Osteocyte (in vitro differentiated cells): ENCODE measurements at regions not wholly inside any gene's neighbourhood (a gene's known extent, or its start where the extent isn't known, plus 50 kb on each side); places are given as distances from the start of the nearest gene placed in this dataset.
"Not testable (repeated sequence)": the region's sequence is repeated elsewhere in the genome, so short reads cannot be mapped to it uniquely, and the experiment has no call there.

Experiments used
- DNase-seq: peaks from one replicate; pipeline ENCODE4 v3.0.0; 2021; ENCODE audit warnings: mixed read lengths; ENCODE audit not compliant: unreplicated experiment; ENCODE audit errors: extremely low spot score
- H3K27ac Mint-ChIP-seq: one replicate; pipeline ENCODE4 v1.8.0; 2021; ENCODE audit warnings: mild to moderate bottlenecking, mixed read lengths; ENCODE audit not compliant: unreplicated experiment
- H3K27me3 Mint-ChIP-seq: one replicate; pipeline ENCODE4 v1.8.0; 2021; ENCODE audit warnings: mixed read lengths; ENCODE audit not compliant: unreplicated experiment
- H3K36me3 Mint-ChIP-seq: one replicate; pipeline ENCODE4 v1.8.0; 2021; ENCODE audit warnings: mixed read lengths; ENCODE audit not compliant: unreplicated experiment
- H3K4me1 Mint-ChIP-seq: one replicate; pipeline ENCODE4 v1.8.0; 2021; ENCODE audit warnings: mixed read lengths; ENCODE audit not compliant: unreplicated experiment
- H3K4me3 Mint-ChIP-seq: one replicate; pipeline ENCODE4 v1.8.0; 2021; ENCODE audit warnings: mild to moderate bottlenecking, moderate library complexity, mixed read lengths; ENCODE audit not compliant: unreplicated experiment
- H3K9me3 Mint-ChIP-seq: one replicate; pipeline ENCODE4 v1.8.0; 2021; ENCODE audit warnings: mixed read lengths; ENCODE audit not compliant: unreplicated experiment
- TF ChIP-seq, protein P1 (sequence below): fragments of 200-600 bp; sonication (generic); IDR thresholded peaks from 2 replicates; pipeline ENCODE4 v1.5.0; 2021; ENCODE audit warnings: antibody characterized with exemption, mild to moderate bottlenecking, moderate library complexity

DNA sequence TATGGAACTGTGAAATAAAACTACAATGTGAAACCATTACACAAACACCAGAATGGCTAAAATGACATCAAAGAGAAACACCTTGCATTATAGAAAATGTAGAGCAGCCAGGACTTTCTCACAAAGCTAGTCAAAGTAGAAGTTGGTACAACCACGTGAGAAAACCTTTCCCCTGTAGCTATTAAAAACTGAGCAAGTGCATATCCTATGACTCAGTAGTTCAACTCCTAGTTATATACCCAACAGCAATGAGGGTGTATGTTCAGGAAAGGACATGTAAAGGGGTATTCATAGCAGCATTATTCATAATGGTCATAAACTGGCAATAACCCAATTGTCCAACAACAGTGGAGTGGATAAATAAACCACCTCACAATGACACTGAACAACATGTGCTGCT lies 177.5 kb upstream of the NUDT10 start:
- DNase-seq = no peak
- H3K27ac Mint-ChIP-seq = no peak overlapping the region
- H3K4me3 Mint-ChIP-seq = no peak overlapping the region
- H3K4me1 Mint-ChIP-seq = no peaks in the 10 kb centered on the region
- no peaks in the 10 kb centered on the region for H3K36me3 Mint-ChIP-seq
- peaks cover 11% of the 10 kb centered on the region for H3K9me3 Mint-ChIP-seq
- H3K27me3 Mint-ChIP-seq = no peaks in the 10 kb centered on the region
- TF ChIP-seq, protein P1, sequence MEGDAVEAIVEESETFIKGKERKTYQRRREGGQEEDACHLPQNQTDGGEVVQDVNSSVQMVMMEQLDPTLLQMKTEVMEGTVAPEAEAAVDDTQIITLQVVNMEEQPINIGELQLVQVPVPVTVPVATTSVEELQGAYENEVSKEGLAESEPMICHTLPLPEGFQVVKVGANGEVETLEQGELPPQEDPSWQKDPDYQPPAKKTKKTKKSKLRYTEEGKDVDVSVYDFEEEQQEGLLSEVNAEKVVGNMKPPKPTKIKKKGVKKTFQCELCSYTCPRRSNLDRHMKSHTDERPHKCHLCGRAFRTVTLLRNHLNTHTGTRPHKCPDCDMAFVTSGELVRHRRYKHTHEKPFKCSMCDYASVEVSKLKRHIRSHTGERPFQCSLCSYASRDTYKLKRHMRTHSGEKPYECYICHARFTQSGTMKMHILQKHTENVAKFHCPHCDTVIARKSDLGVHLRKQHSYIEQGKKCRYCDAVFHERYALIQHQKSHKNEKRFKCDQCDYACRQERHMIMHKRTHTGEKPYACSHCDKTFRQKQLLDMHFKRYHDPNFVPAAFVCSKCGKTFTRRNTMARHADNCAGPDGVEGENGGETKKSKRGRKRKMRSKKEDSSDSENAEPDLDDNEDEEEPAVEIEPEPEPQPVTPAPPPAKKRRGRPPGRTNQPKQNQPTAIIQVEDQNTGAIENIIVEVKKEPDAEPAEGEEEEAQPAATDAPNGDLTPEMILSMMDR = no peak

GRCh38 chrX:51155566-51155965 lies 177.1 kb upstream of the NUDT10 start:
- Mint-ChIP-seq H3K27me3 (no peaks in the 10 kb centered on the region), H3K36me3 (no peaks in the 10 kb centered on the region), H3K4me3 (no peak overlapping the region), H3K27ac (no peak overlapping the region), H3K4me1 (no peaks in the 10 kb centered on the region), H3K9me3 (peaks cover 11% of the 10 kb centered on the region)
- no peak for DNase-seq
- TF ChIP-seq, protein P1 = no peak

- DNase-seq = no peak
- TF ChIP-seq, protein P1 = no peak
- Mint-ChIP-seq H3K4me1 (no peaks in the 10 kb centered on the region), H3K4me3 (no peak overlapping the region), H3K27me3 (no peaks in the 10 kb centered on the region), H3K36me3 (no peaks in the 10 kb centered on the region), H3K9me3 (peaks cover 11% of the 10 kb centered on the region), H3K27ac (no peak overlapping the region)
These were observed 174.4 kb upstream of the NUDT10 start for GRCh38 chrX:51158231-51158630.

GRCh38 chrX:51159378-51159777 lies 173.2 kb upstream of the NUDT10 start:
- peaks cover 17% of the 10 kb centered on the region for H3K9me3 Mint-ChIP-seq
- H3K4me1 Mint-ChIP-seq, H3K27ac Mint-ChIP-seq, H3K27me3 Mint-ChIP-seq, H3K36me3 Mint-ChIP-seq, H3K4me3 Mint-ChIP-seq, DNase-seq: not testable (repeated sequence)

DNA sequence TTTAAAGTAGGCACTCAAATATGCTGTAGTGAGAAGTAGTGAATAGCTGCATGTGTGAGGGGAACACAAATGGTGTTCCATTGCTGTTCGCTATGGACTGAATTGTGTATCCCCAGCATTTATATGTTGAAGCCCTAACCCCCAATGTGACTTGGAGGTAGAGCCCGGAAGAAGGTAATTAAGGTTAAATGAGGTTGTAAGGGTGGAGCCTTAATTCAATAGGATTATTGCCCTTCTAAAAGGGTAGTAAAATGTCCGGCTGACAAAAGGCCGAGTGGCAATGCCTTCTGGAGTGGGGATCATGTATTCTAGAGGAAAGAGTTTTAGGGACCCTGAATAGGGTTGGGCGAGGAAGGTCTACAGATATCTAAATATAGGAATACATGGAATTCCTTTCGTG lies 168.9 kb upstream of the NUDT10 start:
- H3K27me3 Mint-ChIP-seq = no peaks in the 10 kb centered on the region
- no peak overlapping the region for H3K4me3 Mint-ChIP-seq
- TF ChIP-seq, protein P1 = no peak
- H3K9me3 Mint-ChIP-seq = peaks cover 21% of the 10 kb centered on the region
- DNase-seq = no peak
- H3K27ac Mint-ChIP-seq = no peak overlapping the region
- H3K4me1 Mint-ChIP-seq = no peaks in the 10 kb centered on the region
- H3K36me3 Mint-ChIP-seq = no peaks in the 10 kb centered on the region

DNA sequence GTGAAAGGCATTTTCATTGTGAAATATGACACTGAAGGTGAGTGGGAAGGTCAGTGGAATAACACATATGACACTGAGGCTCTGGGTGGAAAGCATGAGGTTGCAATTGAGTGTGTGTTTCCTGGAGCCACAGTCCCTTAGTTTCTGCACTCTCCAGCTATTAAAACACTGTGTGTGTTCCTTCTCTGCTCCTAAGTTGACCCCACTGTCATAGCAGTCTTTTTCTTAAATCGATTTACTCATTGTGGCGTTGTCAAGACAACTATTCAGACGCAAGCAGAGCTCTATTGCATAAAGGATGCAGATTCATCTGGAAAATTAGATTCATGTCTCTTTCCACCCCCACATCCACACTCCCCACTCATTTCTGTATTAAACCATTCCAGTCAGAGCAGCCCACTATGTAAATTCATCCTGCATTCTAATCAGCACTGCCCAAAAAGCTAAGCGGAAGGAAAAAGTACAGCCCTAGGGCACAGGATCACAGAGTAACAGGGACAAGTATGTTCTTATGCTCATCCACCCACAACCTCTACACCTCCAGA lies 154.2 kb upstream of the NUDT10 start:
- H3K4me1 Mint-ChIP-seq, H3K27ac Mint-ChIP-seq, H3K4me3 Mint-ChIP-seq, H3K27me3 Mint-ChIP-seq, DNase-seq, H3K36me3 Mint-ChIP-seq: not testable (repeated sequence)
- H3K9me3 Mint-ChIP-seq = peaks cover 23% of the 10 kb centered on the region

GRCh38 chrX:51179805-51180204 lies 152.8 kb upstream of the NUDT10 start:
- H3K4me1 Mint-ChIP-seq, DNase-seq, H3K4me3 Mint-ChIP-seq, H3K27me3 Mint-ChIP-seq, H3K27ac Mint-ChIP-seq, H3K36me3 Mint-ChIP-seq: not testable (repeated sequence)
- peaks cover 17% of the 10 kb centered on the region for H3K9me3 Mint-ChIP-seq
